Parathyroid adenoma (tissue), 2 donors: ENCODE measurements at regions not wholly inside any gene's neighbourhood (a gene's known extent, or its start where the extent isn't known, plus 50 kb on each side); places are given as distances from the start of the nearest gene placed in this dataset.

Experiments used
- H2AFZ ChIP-seq: fragments of 300-600 bp; sonication (generic); one replicate; pipeline ENCODE4 v1.7.0; 2017; ENCODE audit warnings: antibody characterized with exemption, mild to moderate bottlenecking
- H3K27ac ChIP-seq: fragments of 300-600 bp; sonication (generic); one replicate; pipeline ENCODE4 v1.7.0; 2017
- H3K27me3 ChIP-seq: fragments of 300-600 bp; sonication (generic); one replicate; pipeline ENCODE4 v1.7.0; 2017; ENCODE audit warnings: low read length; ENCODE audit not compliant: control insufficient read depth, insufficient read depth
- H3K36me3 ChIP-seq: fragments of 300-600 bp; sonication (generic); one replicate; pipeline ENCODE4 v1.7.0; 2017; ENCODE audit warnings: low read length; ENCODE audit not compliant: control insufficient read depth, insufficient read depth
- H3K4me1 ChIP-seq: fragments of 300-600 bp; sonication (generic); one replicate; pipeline ENCODE4 v1.7.0; 2017; ENCODE audit warnings: control low read depth
- H3K4me2 ChIP-seq: fragments of 300-600 bp; sonication (generic); one replicate; pipeline ENCODE4 v1.7.0; 2017; ENCODE audit warnings: low read length
- H3K4me3 ChIP-seq: fragments of 300-600 bp; sonication (generic); one replicate; pipeline ENCODE4 v1.7.0; 2017; ENCODE audit warnings: low read depth, low read length
- H3K79me2 ChIP-seq: fragments of 300-600 bp; sonication (generic); one replicate; pipeline ENCODE4 v1.7.0; 2017; ENCODE audit warnings: control low read depth
- H3K9ac ChIP-seq: fragments of 300-600 bp; sonication (generic); one replicate; pipeline ENCODE4 v1.7.0; 2017; ENCODE audit warnings: mild to moderate bottlenecking
- H3K9me3 ChIP-seq: fragments of 300-600 bp; sonication (generic); one replicate; pipeline ENCODE4 v1.7.0; 2017; ENCODE audit warnings: low read length; ENCODE audit not compliant: control insufficient read depth
- CTCF ChIP-seq: fragments of 300-600 bp; sonication (generic); IDR thresholded peaks from one replicate; pipeline ENCODE4 v1.7.0; 2017; ENCODE audit warnings: antibody characterized with exemption, mild to moderate bottlenecking
- donor health status: primary hyperparathyroidism.

GRCh38 chr7:118745927-118746326 lies 521.4 kb downstream of the ANKRD7 start:
- TF ChIP-seq CTCF: no peak
- Histone ChIP-seq H3K4me3 (no peak overlapping the region), H3K27me3 (no peaks in the 10 kb centered on the region), H2AFZ (no peak overlapping the region), H3K9me3 (no peaks in the 10 kb centered on the region), H3K4me1 (no peaks in the 10 kb centered on the region), H3K36me3 (no peaks in the 10 kb centered on the region), H3K4me2 (no peak overlapping the region), H3K79me2 (no peaks in the 10 kb centered on the region), H3K9ac (no peak overlapping the region), H3K27ac (no peak overlapping the region)

- Histone ChIP-seq H3K27ac (no peak overlapping the region), H2AFZ (no peak overlapping the region), H3K4me3 (no peak overlapping the region), H3K9ac (no peak overlapping the region), H3K4me1 (no peaks in the 10 kb centered on the region), H3K4me2 (no peak overlapping the region), H3K36me3 (no peaks in the 10 kb centered on the region), H3K27me3 (no peaks in the 10 kb centered on the region), H3K79me2 (no peaks in the 10 kb centered on the region), H3K9me3 (no peaks in the 10 kb centered on the region)
- TF ChIP-seq CTCF: no peak
Observed at GRCh38 chr7:118747473-118747872, 523.0 kb downstream of the ANKRD7 start.

- Histone ChIP-seq H3K27ac (no peak overlapping the region), H3K36me3 (no peaks in the 10 kb centered on the region)
Observed at GRCh38 chr7:118753479-118753878, 529.0 kb downstream of the ANKRD7 start.

GRCh38 chr7:118754608-118755007 lies 530.1 kb downstream of the ANKRD7 start:
- no peak overlapping the region for H3K27ac ChIP-seq
- H3K4me3 ChIP-seq: no peak overlapping the region
- no peaks in the 10 kb centered on the region for H3K36me3 ChIP-seq
- no peaks in the 10 kb centered on the region for H3K4me1 ChIP-seq
- no peaks in the 10 kb centered on the region for H3K9me3 ChIP-seq
- H3K9ac ChIP-seq: no peak overlapping the region
- no peaks in the 10 kb centered on the region for H3K79me2 ChIP-seq
- H3K27me3 ChIP-seq: no peaks in the 10 kb centered on the region
- no peak overlapping the region for H3K4me2 ChIP-seq
- no peak overlapping the region for H2AFZ ChIP-seq
- no peak for TF ChIP-seq CTCF

More at GRCh38 chr7:118753479-118753878, 529.0 kb downstream of the ANKRD7 start:
- Histone ChIP-seq H2AFZ (no peak overlapping the region), H3K9ac (no peak overlapping the region), H3K79me2 (no peaks in the 10 kb centered on the region), H3K4me3 (no peak overlapping the region), H3K4me1 (no peaks in the 10 kb centered on the region), H3K27me3 (no peaks in the 10 kb centered on the region), H3K9me3 (no peaks in the 10 kb centered on the region), H3K4me2 (no peak overlapping the region)
- TF ChIP-seq CTCF: no peak

- H2AFZ ChIP-seq: no peak overlapping the region
- H3K27me3 ChIP-seq: no peaks in the 10 kb centered on the region
- H3K9ac ChIP-seq: no peak overlapping the region
- no peaks in the 10 kb centered on the region for H3K4me1 ChIP-seq
- no peaks in the 10 kb centered on the region for H3K36me3 ChIP-seq
- H3K27ac ChIP-seq: no peak overlapping the region
- H3K4me3 ChIP-seq: no peak overlapping the region
- H3K79me2 ChIP-seq: no peaks in the 10 kb centered on the region
- H3K9me3 ChIP-seq: no peaks in the 10 kb centered on the region
- TF ChIP-seq CTCF: no peak
- no peak overlapping the region for H3K4me2 ChIP-seq
Observed at GRCh38 chr7:118755067-118755625, 530.6 kb downstream of the ANKRD7 start.
